ENCODE measurements at regions not wholly inside any gene's neighbourhood (a gene's known extent, or its start where the extent isn't known, plus 50 kb on each side); places are given as distances from the start of the nearest gene placed in this dataset.

DNA sequence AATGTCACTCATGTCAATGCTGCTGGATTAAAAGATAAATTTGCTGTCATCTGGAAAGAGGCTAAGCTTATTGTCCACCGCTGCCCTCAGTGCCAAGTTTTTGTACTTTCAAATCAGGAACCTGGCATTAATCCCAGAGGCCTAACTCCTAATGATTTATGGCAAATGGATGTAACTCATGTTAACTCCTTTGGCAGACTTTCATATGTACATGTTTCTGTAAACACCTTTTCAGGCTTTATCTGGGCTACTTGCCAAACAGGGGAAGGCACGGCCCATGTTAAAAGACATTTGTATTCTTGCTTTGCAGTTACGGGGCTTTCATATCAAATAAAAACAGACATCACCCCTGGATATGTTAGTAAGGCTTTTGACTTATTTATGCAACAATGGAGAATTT lies 608.0 kb upstream of the ACO1 start:
- CTCF ChIA-PET = no interaction called here
- peaks cover 52% of the 10 kb centered on the region for H3K9me3 Mint-ChIP-seq (ENCODE audit: unreplicated experiment)
- Histone ChIP-seq H3K27me3 (replicated peaks; ENCODE audit: control insufficient read depth, insufficient read depth, low read length) (no peaks in the 10 kb centered on the region), H3K36me3 (ENCODE audit: control insufficient read depth, insufficient read depth, low read length) (no peaks in the 10 kb centered on the region), H3K4me1 (no peaks in the 10 kb centered on the region), H3K4me3 (ENCODE audit: low read depth, low read length) (no peak overlapping the region), H3K9me3 (no peaks in the 10 kb centered on the region)
- H3K4me1 Mint-ChIP-seq (ENCODE audit: low read depth, unreplicated experiment) = no peaks in the 10 kb centered on the region
- no peak overlapping the region for H3K27ac Mint-ChIP-seq (ENCODE audit: unreplicated experiment)
- TF ChIP-seq, protein P1, sequence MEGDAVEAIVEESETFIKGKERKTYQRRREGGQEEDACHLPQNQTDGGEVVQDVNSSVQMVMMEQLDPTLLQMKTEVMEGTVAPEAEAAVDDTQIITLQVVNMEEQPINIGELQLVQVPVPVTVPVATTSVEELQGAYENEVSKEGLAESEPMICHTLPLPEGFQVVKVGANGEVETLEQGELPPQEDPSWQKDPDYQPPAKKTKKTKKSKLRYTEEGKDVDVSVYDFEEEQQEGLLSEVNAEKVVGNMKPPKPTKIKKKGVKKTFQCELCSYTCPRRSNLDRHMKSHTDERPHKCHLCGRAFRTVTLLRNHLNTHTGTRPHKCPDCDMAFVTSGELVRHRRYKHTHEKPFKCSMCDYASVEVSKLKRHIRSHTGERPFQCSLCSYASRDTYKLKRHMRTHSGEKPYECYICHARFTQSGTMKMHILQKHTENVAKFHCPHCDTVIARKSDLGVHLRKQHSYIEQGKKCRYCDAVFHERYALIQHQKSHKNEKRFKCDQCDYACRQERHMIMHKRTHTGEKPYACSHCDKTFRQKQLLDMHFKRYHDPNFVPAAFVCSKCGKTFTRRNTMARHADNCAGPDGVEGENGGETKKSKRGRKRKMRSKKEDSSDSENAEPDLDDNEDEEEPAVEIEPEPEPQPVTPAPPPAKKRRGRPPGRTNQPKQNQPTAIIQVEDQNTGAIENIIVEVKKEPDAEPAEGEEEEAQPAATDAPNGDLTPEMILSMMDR (IDR thresholded peaks at IDR 0.05; ENCODE audit: insufficient read depth in 1 of 2, low read depth in 1 of 2, low read length in 1 of 2, severe bottlenecking in 1 of 2, unreplicated experiment in 1 of 2) = no peak
- H3K36me3 Mint-ChIP-seq (ENCODE audit: insufficient read depth, unreplicated experiment) = no peaks in the 10 kb centered on the region
- POLR2A ChIA-PET = no interaction called here
- H3K27me3 Mint-ChIP-seq (ENCODE audit: insufficient read depth, unreplicated experiment) = no peaks in the 10 kb centered on the region
- BruUV-seq (replicated peaks) = no TSS peak
- H3K4me3 Mint-ChIP-seq (ENCODE audit: unreplicated experiment) = no peak overlapping the region
- DNase-seq = no peak
- intact Hi-C loops (cut with micrococcal nuclease; ENCODE audit: unreplicated experiment) = no loop called here

DNA sequence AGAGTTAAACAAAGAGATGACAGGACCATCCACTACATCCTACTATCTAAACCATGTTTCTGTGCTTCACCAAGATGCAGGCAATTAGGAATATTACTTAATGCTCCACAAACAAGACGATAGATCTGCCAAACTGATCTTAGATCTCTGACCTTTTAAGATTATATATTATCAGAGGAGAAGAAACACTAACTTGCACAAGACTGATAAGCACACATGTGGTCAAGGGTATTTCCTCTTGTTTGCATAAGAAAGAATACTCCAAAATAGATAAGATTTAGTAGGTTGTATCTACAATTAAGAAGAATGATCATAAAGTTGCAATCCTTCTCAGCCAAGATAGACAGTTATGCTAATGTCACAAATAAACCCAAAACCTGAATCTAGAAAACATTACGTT lies 601.0 kb upstream of the ACO1 start:
- DNase-seq = no peak
- TF ChIP-seq, protein P1 (IDR thresholded peaks at IDR 0.05; ENCODE audit: insufficient read depth in 1 of 2, low read depth in 1 of 2, low read length in 1 of 2, severe bottlenecking in 1 of 2, unreplicated experiment in 1 of 2) = no peak
- H3K4me1 ChIP-seq = no peaks in the 10 kb centered on the region
- no peaks in the 10 kb centered on the region for H3K27me3 ChIP-seq (replicated peaks; ENCODE audit: control insufficient read depth, insufficient read depth, low read length)
- Mint-ChIP-seq H3K27me3 (ENCODE audit: insufficient read depth, unreplicated experiment) (no peaks in the 10 kb centered on the region), H3K27ac (ENCODE audit: unreplicated experiment) (no peak overlapping the region), H3K4me3 (ENCODE audit: unreplicated experiment) (no peak overlapping the region), H3K4me1 (ENCODE audit: low read depth, unreplicated experiment) (no peaks in the 10 kb centered on the region), H3K36me3 (ENCODE audit: insufficient read depth, unreplicated experiment) (no peaks in the 10 kb centered on the region), H3K9me3 (ENCODE audit: unreplicated experiment) (peaks cover 42% of the 10 kb centered on the region)
- H3K36me3 ChIP-seq (ENCODE audit: control insufficient read depth, insufficient read depth, low read length) = no peaks in the 10 kb centered on the region
- BruUV-seq (replicated peaks) = no TSS peak
- H3K4me3 ChIP-seq (ENCODE audit: low read depth, low read length) = no peak overlapping the region
- intact Hi-C loops (cut with micrococcal nuclease; ENCODE audit: unreplicated experiment) = no loop called here
- no peaks in the 10 kb centered on the region for H3K9me3 ChIP-seq
- POLR2A ChIA-PET = no interaction called here
- CTCF ChIA-PET = no interaction called here

DNA sequence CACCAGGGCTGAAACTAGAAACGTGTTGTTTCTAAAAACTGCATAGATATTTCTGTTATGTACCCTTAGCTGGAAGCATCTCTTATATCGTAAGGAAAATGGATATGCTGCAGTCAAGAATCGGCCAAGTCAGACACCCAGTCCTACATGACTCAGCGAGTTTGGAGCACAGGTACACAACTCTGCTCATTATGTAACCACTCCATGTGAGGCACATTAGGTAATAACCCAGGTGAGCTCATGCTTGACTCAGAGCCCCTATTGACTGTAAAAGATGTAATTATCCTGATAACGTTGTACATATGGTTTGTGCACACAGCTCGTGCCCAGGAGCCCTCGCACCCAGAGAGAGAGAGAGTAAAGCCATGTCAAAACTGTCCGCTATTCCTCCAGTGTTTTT lies 593.7 kb upstream of the ACO1 start:
- POLR2A ChIA-PET = no interaction called here
- H3K4me1 Mint-ChIP-seq (ENCODE audit: low read depth, unreplicated experiment) = no peaks in the 10 kb centered on the region

More for the DNA sequence above, 593.7 kb upstream of the ACO1 start:
- Histone ChIP-seq H3K4me3 (ENCODE audit: low read depth, low read length) (no peak overlapping the region), H3K27me3 (replicated peaks; ENCODE audit: control insufficient read depth, insufficient read depth, low read length) (no peaks in the 10 kb centered on the region), H3K9me3 (no peaks in the 10 kb centered on the region), H3K36me3 (ENCODE audit: control insufficient read depth, insufficient read depth, low read length) (no peaks in the 10 kb centered on the region), H3K4me1 (no peaks in the 10 kb centered on the region)
- Mint-ChIP-seq H3K36me3 (ENCODE audit: insufficient read depth, unreplicated experiment) (no peaks in the 10 kb centered on the region), H3K9me3 (ENCODE audit: unreplicated experiment) (no peaks in the 10 kb centered on the region), H3K4me3 (ENCODE audit: unreplicated experiment) (no peak overlapping the region), H3K27me3 (ENCODE audit: insufficient read depth, unreplicated experiment) (no peaks in the 10 kb centered on the region), H3K27ac (ENCODE audit: unreplicated experiment) (no peak overlapping the region)
- BruUV-seq (replicated peaks) = no TSS peak
- no peak for DNase-seq
- intact Hi-C loops (cut with micrococcal nuclease; ENCODE audit: unreplicated experiment) = no loop called here
- CTCF ChIA-PET = no interaction called here
- TF ChIP-seq, protein P1 (IDR thresholded peaks at IDR 0.05; ENCODE audit: insufficient read depth in 1 of 2, low read depth in 1 of 2, low read length in 1 of 2, severe bottlenecking in 1 of 2, unreplicated experiment in 1 of 2) = no peak
